CD4-positive, CD25-positive, alpha-beta regulatory T cell (primary cell): ENCODE measurements at regions not wholly inside any gene's neighbourhood (a gene's known extent, or its start where the extent isn't known, plus 50 kb on each side); places are given as distances from the start of the nearest gene placed in this dataset.

ENCODE experiments used
- ATAC-seq, 2 donors: fragments of 150-1000 bp; cut with Tn5 transposase; one replicate each; pipeline ENCODE4 v1.10.0; 2021; ENCODE audit warnings: low read depth in 2 of 2, moderate number of reproducible peaks in 2 of 2, moderate library complexity in 1 of 2
- DNase-seq, 3 donors: peaks; one replicate each; pipeline versions ENCODE4 v3.0.0 to v3.0.0-alpha.2; 2012 to 2022; ENCODE audit warnings: mixed read lengths in 1 of 3
- H3K27ac ChIP-seq: one replicate; pipeline ENCODE4 v1.7.0; 2013; ENCODE audit warnings: mild to moderate bottlenecking, low read length; ENCODE audit not compliant: insufficient read depth, poor library complexity, severe bottlenecking
- H3K27me3 ChIP-seq: one replicate; pipeline ENCODE4 v1.7.0; 2013; ENCODE audit warnings: low read length; ENCODE audit not compliant: control insufficient read depth, insufficient read depth
- H3K36me3 ChIP-seq: one replicate; pipeline ENCODE4 v1.7.0; 2013; ENCODE audit warnings: mild to moderate bottlenecking, low read length, moderate library complexity; ENCODE audit not compliant: control insufficient read depth, insufficient read depth
- H3K4me1 ChIP-seq: 2 replicates; pipeline ENCODE4 v1.7.0; 2013; ENCODE audit warnings: mild to moderate bottlenecking, low read length; ENCODE audit not compliant: insufficient read depth, control insufficient read depth, poor library complexity, severe bottlenecking
- H3K4me3 ChIP-seq: one replicate; pipeline ENCODE4 v1.7.0; 2013; ENCODE audit warnings: low read depth, mild to moderate bottlenecking, low read length, moderate library complexity
- H3K9me3 ChIP-seq, 2 experiments: 1 replicate in 1 of 2; 2 replicates in 1 of 2; pipeline ENCODE4 v1.7.0; 2013; ENCODE audit warnings: low read length in 2 of 2, mild to moderate bottlenecking in 1 of 2, moderate library complexity in 1 of 2; ENCODE audit not compliant: control insufficient read depth in 2 of 2
- H3K27ac Mint-ChIP-seq, 3 donors: one replicate each; pipeline ENCODE4 v1.8.0; 2020 to 2022; ENCODE audit warnings: mild to moderate bottlenecking in 3 of 3, mixed read lengths in 3 of 3, moderate library complexity in 2 of 3
- H3K27me3 Mint-ChIP-seq: one replicate; pipeline ENCODE4 v1.8.0; 2022; ENCODE audit warnings: mild to moderate bottlenecking, mixed read lengths
- H3K36me3 Mint-ChIP-seq: one replicate; pipeline ENCODE4 v1.8.0; 2020; ENCODE audit warnings: mixed read lengths
- H3K4me1 Mint-ChIP-seq, 4 donors: one replicate each; pipeline ENCODE4 v1.8.0; 2020 to 2022; ENCODE audit warnings: mixed read lengths in 4 of 4, mild to moderate bottlenecking in 1 of 4
- H3K4me3 Mint-ChIP-seq, 4 donors: one replicate each; pipeline ENCODE4 v1.8.0; 2020 to 2022; ENCODE audit warnings: mild to moderate bottlenecking in 4 of 4, mixed read lengths in 4 of 4, moderate library complexity in 3 of 4
- H3K9me3 Mint-ChIP-seq, 7 donors: one replicate each; pipeline ENCODE4 v1.8.0; 2020 to 2022; ENCODE audit warnings: mixed read lengths in 7 of 7, mild to moderate bottlenecking in 3 of 7, moderate library complexity in 2 of 7

- H3K27me3 ChIP-seq: no peaks in the 10 kb centered on the region
- Mint-ChIP-seq H3K9me3 (peaks cover 0 to 4% (median 0%) of the 10 kb centered on the region in 7 donors), H3K36me3 (no peaks in the 10 kb centered on the region), H3K4me3 (no peak overlapping the region), H3K27ac (no peak overlapping the region), H3K27me3 (peaks cover 7% of the 10 kb centered on the region), H3K4me1 (no peaks in the 10 kb centered on the region)
- H3K4me1 ChIP-seq: no peaks in the 10 kb centered on the region
- ATAC-seq: no peak
- no peaks in the 10 kb centered on the region for H3K36me3 ChIP-seq
- H3K9me3 ChIP-seq: no peaks in the 10 kb centered on the region
- no peak overlapping the region for H3K4me3 ChIP-seq
- H3K27ac ChIP-seq: no peak overlapping the region
- no peak for DNase-seq
Measured at GRCh38 chr10:120385992-120386391, 71.0 kb upstream of the PLPP4 start.

- ATAC-seq: no peak
- Mint-ChIP-seq H3K36me3 (no peaks in the 10 kb centered on the region), H3K27me3 (peaks cover 7% of the 10 kb centered on the region), H3K9me3 (peaks cover 0 to 6% (median 0%) of the 10 kb centered on the region in 7 donors), H3K4me3 (no peak overlapping the region), H3K27ac (no peak overlapping the region), H3K4me1 (no peaks in the 10 kb centered on the region)
- Histone ChIP-seq H3K27ac (no peak overlapping the region), H3K4me1 (no peaks in the 10 kb centered on the region), H3K4me3 (no peak overlapping the region), H3K36me3 (no peaks in the 10 kb centered on the region), H3K9me3 (no peaks in the 10 kb centered on the region), H3K27me3 (no peaks in the 10 kb centered on the region)
- no peak for DNase-seq
Measured at GRCh38 chr10:120386896-120387295, 70.1 kb upstream of the PLPP4 start.

GRCh38 chr10:120387326-120387725 is 69.7 kb upstream of the PLPP4 start:
- H3K36me3 Mint-ChIP-seq: no peaks in the 10 kb centered on the region
- H3K27ac ChIP-seq: no peak overlapping the region
- no peaks in the 10 kb centered on the region for H3K9me3 ChIP-seq
- no peak overlapping the region for H3K4me3 ChIP-seq
- no peaks in the 10 kb centered on the region for H3K4me1 Mint-ChIP-seq
- H3K36me3 ChIP-seq: no peaks in the 10 kb centered on the region
- no peaks in the 10 kb centered on the region for H3K27me3 ChIP-seq
- no peak overlapping the region for H3K27ac Mint-ChIP-seq
- ATAC-seq (no peak), DNase-seq (no peak)
- peaks cover 0 to 6% (median 0%) of the 10 kb centered on the region in 7 donors for H3K9me3 Mint-ChIP-seq
- peaks cover 7% of the 10 kb centered on the region for H3K27me3 Mint-ChIP-seq
- H3K4me1 ChIP-seq: no peaks in the 10 kb centered on the region
- no peak overlapping the region for H3K4me3 Mint-ChIP-seq

- ATAC-seq (no peak), DNase-seq (no peak)
- Histone ChIP-seq H3K27me3 (no peaks in the 10 kb centered on the region), H3K27ac (no peak overlapping the region), H3K4me3 (no peak overlapping the region), H3K9me3 (no peaks in the 10 kb centered on the region), H3K36me3 (no peaks in the 10 kb centered on the region), H3K4me1 (no peaks in the 10 kb centered on the region)
- Mint-ChIP-seq H3K4me1 (no peaks in the 10 kb centered on the region), H3K36me3 (no peaks in the 10 kb centered on the region), H3K27me3 (peaks cover 4% of the 10 kb centered on the region), H3K9me3 (peaks cover 0 to 8% (median 0%) of the 10 kb centered on the region in 7 donors), H3K4me3 (no peak overlapping the region), H3K27ac (no peak overlapping the region)
Measured at GRCh38 chr10:120392245-120392644, 64.8 kb upstream of the PLPP4 start.

GRCh38 chr10:120392671-120393079 is 64.4 kb upstream of the PLPP4 start:
- Mint-ChIP-seq H3K27ac (no peak overlapping the region), H3K27me3 (peaks cover 4% of the 10 kb centered on the region), H3K9me3 (peaks cover 0 to 8% (median 0%) of the 10 kb centered on the region in 7 donors), H3K4me1 (no peaks in the 10 kb centered on the region), H3K4me3 (no peak overlapping the region), H3K36me3 (no peaks in the 10 kb centered on the region)
- Histone ChIP-seq H3K27ac (no peak overlapping the region), H3K36me3 (no peaks in the 10 kb centered on the region), H3K4me3 (no peak overlapping the region), H3K4me1 (no peaks in the 10 kb centered on the region), H3K27me3 (no peaks in the 10 kb centered on the region), H3K9me3 (no peaks in the 10 kb centered on the region)
- no peak for DNase-seq
- ATAC-seq: no peak

- Mint-ChIP-seq H3K4me3 (no peak overlapping the region), H3K36me3 (no peaks in the 10 kb centered on the region), H3K9me3 (peaks cover 0 to 4% (median 0%) of the 10 kb centered on the region in 7 donors), H3K4me1 (no peaks in the 10 kb centered on the region), H3K27me3 (peaks cover 4% of the 10 kb centered on the region), H3K27ac (no peak overlapping the region)
- H3K27me3 ChIP-seq: no peaks in the 10 kb centered on the region
- H3K36me3 ChIP-seq: no peaks in the 10 kb centered on the region
- H3K4me1 ChIP-seq: no peaks in the 10 kb centered on the region
- H3K27ac ChIP-seq: no peak overlapping the region
- DNase-seq (no peak), ATAC-seq (no peak)
- H3K9me3 ChIP-seq: no peaks in the 10 kb centered on the region
- H3K4me3 ChIP-seq: no peak overlapping the region
Measured at GRCh38 chr10:120394446-120394845, 62.6 kb upstream of the PLPP4 start.

GRCh38 chr10:120396228-120396627 is 60.8 kb upstream of the PLPP4 start:
- H3K4me3 Mint-ChIP-seq: no peak overlapping the region
- no peaks in the 10 kb centered on the region for H3K36me3 Mint-ChIP-seq
- H3K9me3 Mint-ChIP-seq: peaks cover 0 to 2% (median 0%) of the 10 kb centered on the region in 7 donors
- H3K27ac Mint-ChIP-seq: no peak overlapping the region
- no peak for ATAC-seq
- Histone ChIP-seq H3K36me3 (no peaks in the 10 kb centered on the region), H3K4me3 (no peak overlapping the region), H3K27ac (no peak overlapping the region), H3K27me3 (no peaks in the 10 kb centered on the region), H3K9me3 (no peaks in the 10 kb centered on the region), H3K4me1 (no peaks in the 10 kb centered on the region)
- DNase-seq: no peak
- H3K27me3 Mint-ChIP-seq: peaks cover 4% of the 10 kb centered on the region
- H3K4me1 Mint-ChIP-seq: no peaks in the 10 kb centered on the region

GRCh38 chr10:120398180-120398579 is 58.8 kb upstream of the PLPP4 start:
- H3K27me3 Mint-ChIP-seq: peaks cover 2% of the 10 kb centered on the region
- no peaks in the 10 kb centered on the region for H3K36me3 Mint-ChIP-seq
- no peak overlapping the region for H3K27ac Mint-ChIP-seq
- H3K4me1 Mint-ChIP-seq: no peaks in the 10 kb centered on the region
- Histone ChIP-seq H3K36me3 (no peaks in the 10 kb centered on the region), H3K27me3 (no peaks in the 10 kb centered on the region), H3K4me3 (no peak overlapping the region), H3K9me3 (no peaks in the 10 kb centered on the region), H3K27ac (no peak overlapping the region), H3K4me1 (no peaks in the 10 kb centered on the region)
- no peak for ATAC-seq
- DNase-seq: no peak
- no peak overlapping the region for H3K4me3 Mint-ChIP-seq
- peaks cover 0 to under 1% (median 0%) of the 10 kb centered on the region in 7 donors for H3K9me3 Mint-ChIP-seq
